ENCODE measurements at regions not wholly inside any gene's neighbourhood (a gene's known extent, or its start where the extent isn't known, plus 50 kb on each side); places are given as distances from the start of the nearest gene placed in this dataset.
A peak's percentile ranks its signal among the peaks of the same experiment; 100 is the strongest.
"Not testable (repeated sequence)": the region's sequence is repeated elsewhere in the genome, so short reads cannot be mapped to it uniquely, and the experiment has no call there.

- Histone ChIP-seq H3K36me3 (no peaks in the 10 kb centered on the region), H3K27ac (no peak overlapping the region), H3K4me1 (replicated peaks) (no peaks in the 10 kb centered on the region), H3K27me3 (replicated peaks; ENCODE audit: insufficient read depth) (no peaks in the 10 kb centered on the region), H3K9me3 (no peaks in the 10 kb centered on the region), H3K4me3 (no peak overlapping the region)
- intact Hi-C loops (cut with DNase I), result no loop called here
- DNase-seq (ENCODE audit: low spot score), result no peak
- TF ChIP-seq POLR2A (IDR thresholded peaks at IDR 0.05) (no peak), POLR2AphosphoS5 (IDR thresholded peaks at IDR 0.05) (no peak)
- TF ChIP-seq, protein P1, sequence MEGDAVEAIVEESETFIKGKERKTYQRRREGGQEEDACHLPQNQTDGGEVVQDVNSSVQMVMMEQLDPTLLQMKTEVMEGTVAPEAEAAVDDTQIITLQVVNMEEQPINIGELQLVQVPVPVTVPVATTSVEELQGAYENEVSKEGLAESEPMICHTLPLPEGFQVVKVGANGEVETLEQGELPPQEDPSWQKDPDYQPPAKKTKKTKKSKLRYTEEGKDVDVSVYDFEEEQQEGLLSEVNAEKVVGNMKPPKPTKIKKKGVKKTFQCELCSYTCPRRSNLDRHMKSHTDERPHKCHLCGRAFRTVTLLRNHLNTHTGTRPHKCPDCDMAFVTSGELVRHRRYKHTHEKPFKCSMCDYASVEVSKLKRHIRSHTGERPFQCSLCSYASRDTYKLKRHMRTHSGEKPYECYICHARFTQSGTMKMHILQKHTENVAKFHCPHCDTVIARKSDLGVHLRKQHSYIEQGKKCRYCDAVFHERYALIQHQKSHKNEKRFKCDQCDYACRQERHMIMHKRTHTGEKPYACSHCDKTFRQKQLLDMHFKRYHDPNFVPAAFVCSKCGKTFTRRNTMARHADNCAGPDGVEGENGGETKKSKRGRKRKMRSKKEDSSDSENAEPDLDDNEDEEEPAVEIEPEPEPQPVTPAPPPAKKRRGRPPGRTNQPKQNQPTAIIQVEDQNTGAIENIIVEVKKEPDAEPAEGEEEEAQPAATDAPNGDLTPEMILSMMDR (IDR thresholded peaks at IDR 0.05), result no peak
- 86% methylated on average over 5 of the region's 5 CpGs for WGBS
Observed at GRCh38 chr6:99819853-99820252, 174.2 kb downstream of the MCHR2 start.

DNA sequence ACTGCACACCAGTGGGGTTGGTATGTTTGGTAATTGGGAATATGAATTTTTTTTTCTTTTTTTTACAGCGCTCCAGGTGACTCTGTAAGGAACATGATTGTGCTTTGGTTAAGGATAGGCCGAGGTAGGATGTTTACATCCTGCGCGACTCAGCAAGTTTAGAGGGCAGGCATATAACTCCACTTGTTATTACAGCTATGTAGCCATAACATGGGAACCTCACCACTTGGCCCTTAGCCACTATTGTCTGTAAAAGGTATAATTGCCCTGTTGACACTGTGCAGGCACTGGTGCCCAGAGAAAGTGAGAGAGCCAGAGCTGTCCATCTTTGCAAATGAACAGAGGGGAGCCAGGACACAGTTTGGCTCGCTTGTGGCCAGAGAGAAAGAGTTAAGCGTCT, 172.9 kb downstream of the MCHR2 start:
- H3K4me3 ChIP-seq, result no peak overlapping the region
- H3K27ac ChIP-seq, result no peak overlapping the region
- intact Hi-C loops (cut with DNase I), result no loop called here
- H3K9me3 ChIP-seq, result no peaks in the 10 kb centered on the region
- TF ChIP-seq POLR2AphosphoS5 (IDR thresholded peaks at IDR 0.05) (no peak), POLR2A (IDR thresholded peaks at IDR 0.05) (no peak)
- TF ChIP-seq, protein P1 (IDR thresholded peaks at IDR 0.05), result no peak
- no peaks in the 10 kb centered on the region for H3K27me3 ChIP-seq (replicated peaks; ENCODE audit: insufficient read depth)
- H3K36me3 ChIP-seq, result no peaks in the 10 kb centered on the region
- no peaks in the 10 kb centered on the region for H3K4me1 ChIP-seq (replicated peaks)
- 85% methylated on average over 6 of the region's 6 CpGs for WGBS
- no peak for DNase-seq (ENCODE audit: low spot score)

GRCh38 chr6:99822741-99823512, 171.1 kb downstream of the MCHR2 start:
- WGBS, result 24% methylated on average over 5 of the region's 5 CpGs

GRCh38 chr6:99823513-99824235, 170.3 kb downstream of the MCHR2 start:
- 39% methylated on average over 7 of the region's 34 CpGs for WGBS
- H3K9me3 ChIP-seq; intact Hi-C loops (cut with DNase I); H3K4me3 ChIP-seq; DNase-seq (ENCODE audit: low spot score); H3K36me3 ChIP-seq; H3K27me3 ChIP-seq (replicated peaks; ENCODE audit: insufficient read depth); H3K27ac ChIP-seq; H3K4me1 ChIP-seq (replicated peaks): not testable (repeated sequence)

More at GRCh38 chr6:99822741-99823512, 171.1 kb downstream of the MCHR2 start:
- no peaks in the 10 kb centered on the region for H3K4me1 ChIP-seq (replicated peaks)
- H3K27me3 ChIP-seq (replicated peaks; ENCODE audit: insufficient read depth), result no peaks in the 10 kb centered on the region
- no peaks in the 10 kb centered on the region for H3K9me3 ChIP-seq
- no peaks in the 10 kb centered on the region for H3K36me3 ChIP-seq
- intact Hi-C loops (cut with DNase I), result no loop called here
- TF ChIP-seq POLR2AphosphoS5 (IDR thresholded peaks at IDR 0.05), result no peak
- TF ChIP-seq, protein P1 (IDR thresholded peaks at IDR 0.05), result peak in 2 of 4 experiments; percentile 30 to 36
- TF ChIP-seq POLR2A (IDR thresholded peaks at IDR 0.05), result no peak
- no peak overlapping the region for H3K4me3 ChIP-seq
- peak; percentile 11 for DNase-seq (ENCODE audit: low spot score)
- no peak overlapping the region for H3K27ac ChIP-seq

GRCh38 chr6:99833034-99833433, 161.0 kb downstream of the MCHR2 start:
- Histone ChIP-seq H3K36me3 (no peaks in the 10 kb centered on the region), H3K4me3 (no peak overlapping the region), H3K4me1 (replicated peaks) (no peaks in the 10 kb centered on the region), H3K27ac (no peak overlapping the region), H3K9me3 (no peaks in the 10 kb centered on the region), H3K27me3 (replicated peaks; ENCODE audit: insufficient read depth) (no peaks in the 10 kb centered on the region)
- no peak for DNase-seq (ENCODE audit: low spot score)
- 86% methylated on average over 3 of the region's 3 CpGs for WGBS
- intact Hi-C loops (cut with DNase I), result no loop called here
- TF ChIP-seq, protein P1 (IDR thresholded peaks at IDR 0.05), result no peak
- no peak for TF ChIP-seq POLR2A (IDR thresholded peaks at IDR 0.05)
- no peak for TF ChIP-seq POLR2AphosphoS5 (IDR thresholded peaks at IDR 0.05)

All from prostate gland (tissue), 2 donors.